ENCODE measurements at regions not wholly inside any gene's neighbourhood (a gene's known extent, or its start where the extent isn't known, plus 50 kb on each side); places are given as distances from the start of the nearest gene placed in this dataset.

- TF ChIP-seq, protein P1, sequence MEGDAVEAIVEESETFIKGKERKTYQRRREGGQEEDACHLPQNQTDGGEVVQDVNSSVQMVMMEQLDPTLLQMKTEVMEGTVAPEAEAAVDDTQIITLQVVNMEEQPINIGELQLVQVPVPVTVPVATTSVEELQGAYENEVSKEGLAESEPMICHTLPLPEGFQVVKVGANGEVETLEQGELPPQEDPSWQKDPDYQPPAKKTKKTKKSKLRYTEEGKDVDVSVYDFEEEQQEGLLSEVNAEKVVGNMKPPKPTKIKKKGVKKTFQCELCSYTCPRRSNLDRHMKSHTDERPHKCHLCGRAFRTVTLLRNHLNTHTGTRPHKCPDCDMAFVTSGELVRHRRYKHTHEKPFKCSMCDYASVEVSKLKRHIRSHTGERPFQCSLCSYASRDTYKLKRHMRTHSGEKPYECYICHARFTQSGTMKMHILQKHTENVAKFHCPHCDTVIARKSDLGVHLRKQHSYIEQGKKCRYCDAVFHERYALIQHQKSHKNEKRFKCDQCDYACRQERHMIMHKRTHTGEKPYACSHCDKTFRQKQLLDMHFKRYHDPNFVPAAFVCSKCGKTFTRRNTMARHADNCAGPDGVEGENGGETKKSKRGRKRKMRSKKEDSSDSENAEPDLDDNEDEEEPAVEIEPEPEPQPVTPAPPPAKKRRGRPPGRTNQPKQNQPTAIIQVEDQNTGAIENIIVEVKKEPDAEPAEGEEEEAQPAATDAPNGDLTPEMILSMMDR (IDR thresholded peaks at IDR 0.05) = no peak
- TF ChIP-seq POLR2A (IDR thresholded peaks at IDR 0.05) = no peak
- TF ChIP-seq EP300 (IDR thresholded peaks at IDR 0.05) = no peak
- no peak for TF ChIP-seq POLR2AphosphoS5 (IDR thresholded peaks at IDR 0.05)
Measured at GRCh38 chr13:85076343-85076742, 722.9 kb downstream of the SLITRK6 start.

Data from upper lobe of left lung (tissue), 4 donors.